Activated CD4-positive, CD25-positive, alpha-beta regulatory T cell (primary cell): ENCODE measurements at regions not wholly inside any gene's neighbourhood (a gene's known extent, or its start where the extent isn't known, plus 50 kb on each side); places are given as distances from the start of the nearest gene placed in this dataset.

Experiments
- DNase-seq, 4 experiments: peaks; one replicate each; lab custom pipeline; 2025; lab: John Stamatoyannopoulos, UW

DNA sequence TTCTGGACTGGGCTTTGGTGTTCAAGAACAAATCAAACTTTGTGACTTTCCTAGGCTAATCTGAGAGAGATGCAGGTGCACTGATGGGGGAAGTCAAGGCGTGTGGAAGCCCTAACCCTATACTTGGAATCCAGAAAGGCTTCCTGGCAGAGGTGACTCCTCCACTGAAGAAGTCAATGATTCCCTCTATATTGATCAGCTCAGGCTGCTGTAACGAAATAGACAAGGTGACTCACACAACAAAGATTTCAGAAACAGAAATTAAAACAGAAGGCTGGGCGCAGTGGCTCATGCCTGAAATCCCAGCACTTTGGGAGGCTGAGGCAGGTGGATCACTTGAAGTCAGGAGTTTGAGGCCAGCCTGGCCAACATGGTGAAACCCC lies 69.6 kb upstream of the GGTA1 start:
- no peak for DNase-seq

DNA sequence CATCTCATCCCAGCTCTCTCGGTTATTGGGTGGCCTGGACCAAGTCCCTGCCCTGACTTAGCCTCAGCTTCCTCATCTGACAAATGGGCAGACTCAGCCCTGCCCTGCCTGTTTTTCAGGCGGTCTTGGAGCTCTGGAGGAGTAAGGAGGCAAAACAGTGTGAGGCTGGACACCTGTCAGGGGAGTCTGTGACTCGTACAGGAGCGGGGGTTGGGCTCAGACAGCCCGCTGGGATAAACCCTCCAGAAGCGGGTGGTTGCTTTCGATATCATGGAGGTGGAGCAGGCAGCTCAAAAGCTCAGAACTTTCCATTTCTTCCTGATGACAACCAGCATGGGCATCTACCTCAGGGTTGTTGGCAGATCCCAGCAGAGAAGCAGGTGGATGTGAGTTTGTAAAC lies 72.9 kb upstream of the GGTA1 start:
- no peak for DNase-seq

DNA sequence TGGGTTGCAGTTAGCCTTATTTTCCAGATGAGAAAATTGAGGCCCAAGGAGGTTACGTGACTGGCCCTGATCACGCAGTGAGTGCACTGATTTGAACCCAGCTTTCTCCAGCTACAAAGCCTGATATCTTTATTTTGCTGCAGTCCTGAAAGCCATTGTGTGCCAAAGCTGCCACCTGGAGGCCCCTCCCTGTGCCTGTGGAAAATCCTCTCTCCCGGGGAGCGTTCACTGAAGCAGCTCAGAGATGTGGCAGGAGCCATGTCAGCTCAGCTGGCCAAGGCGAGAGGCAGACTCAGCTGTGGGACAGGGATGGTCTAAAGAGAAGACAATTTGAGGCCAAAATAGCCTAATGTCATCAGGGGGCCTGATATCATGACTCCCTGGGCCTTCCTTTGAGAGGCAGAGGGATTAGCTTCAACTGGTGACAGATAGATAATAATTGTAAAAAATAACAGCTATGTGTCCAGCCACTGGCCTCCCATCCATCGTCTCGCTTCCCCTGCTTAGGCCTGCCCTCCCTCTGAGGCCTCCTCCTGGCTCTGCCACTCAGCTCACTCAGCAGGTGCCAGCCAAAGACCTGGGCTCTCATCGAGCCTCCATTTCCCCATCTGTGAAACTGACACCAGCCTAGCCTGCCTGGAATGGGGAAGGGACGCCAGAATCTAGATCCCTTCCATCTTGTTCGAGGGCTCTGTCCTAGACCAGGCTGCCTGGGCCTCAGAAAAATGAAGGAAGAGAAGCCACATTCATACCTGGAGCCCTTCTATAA lies 74.3 kb upstream of the GGTA1 start:
- no peak for DNase-seq

DNA sequence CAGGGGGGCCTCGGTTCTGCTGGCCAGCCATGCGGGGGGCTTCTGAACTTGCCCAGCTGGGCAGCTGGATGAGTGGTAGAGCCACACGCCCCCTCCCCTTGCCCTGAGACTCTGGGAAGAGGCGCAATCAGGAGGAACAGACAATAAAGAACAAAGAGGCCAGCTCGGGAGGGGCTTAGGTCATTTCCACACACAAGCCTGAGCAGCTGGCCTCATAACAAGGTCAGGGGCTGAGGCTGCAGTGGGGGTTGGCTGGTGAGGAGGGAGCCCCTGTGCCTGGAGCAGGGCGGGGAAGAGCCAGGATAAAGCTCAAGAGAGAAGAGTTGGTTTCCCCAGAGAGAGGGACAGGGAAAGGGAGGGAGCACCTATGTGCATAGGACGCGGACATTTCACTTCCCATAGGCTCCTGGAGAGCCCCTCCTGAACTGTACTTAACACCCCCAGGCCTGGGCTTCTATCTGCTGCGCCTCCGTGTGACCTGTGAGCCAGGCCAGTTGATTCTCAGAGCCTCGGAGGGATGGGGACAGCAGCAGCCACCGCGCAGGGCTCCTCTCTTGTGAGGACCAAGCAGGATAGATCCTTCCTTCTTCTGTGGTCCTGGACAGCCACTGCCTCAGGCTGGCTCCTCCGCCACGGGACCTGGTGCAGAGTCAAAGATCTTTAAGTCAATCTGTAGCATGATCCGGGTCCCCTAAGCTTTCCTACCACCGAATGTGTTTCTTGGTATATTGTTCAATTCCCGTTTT lies 75.3 kb upstream of the GGTA1 start:
- DNase-seq, result no peak

DNA sequence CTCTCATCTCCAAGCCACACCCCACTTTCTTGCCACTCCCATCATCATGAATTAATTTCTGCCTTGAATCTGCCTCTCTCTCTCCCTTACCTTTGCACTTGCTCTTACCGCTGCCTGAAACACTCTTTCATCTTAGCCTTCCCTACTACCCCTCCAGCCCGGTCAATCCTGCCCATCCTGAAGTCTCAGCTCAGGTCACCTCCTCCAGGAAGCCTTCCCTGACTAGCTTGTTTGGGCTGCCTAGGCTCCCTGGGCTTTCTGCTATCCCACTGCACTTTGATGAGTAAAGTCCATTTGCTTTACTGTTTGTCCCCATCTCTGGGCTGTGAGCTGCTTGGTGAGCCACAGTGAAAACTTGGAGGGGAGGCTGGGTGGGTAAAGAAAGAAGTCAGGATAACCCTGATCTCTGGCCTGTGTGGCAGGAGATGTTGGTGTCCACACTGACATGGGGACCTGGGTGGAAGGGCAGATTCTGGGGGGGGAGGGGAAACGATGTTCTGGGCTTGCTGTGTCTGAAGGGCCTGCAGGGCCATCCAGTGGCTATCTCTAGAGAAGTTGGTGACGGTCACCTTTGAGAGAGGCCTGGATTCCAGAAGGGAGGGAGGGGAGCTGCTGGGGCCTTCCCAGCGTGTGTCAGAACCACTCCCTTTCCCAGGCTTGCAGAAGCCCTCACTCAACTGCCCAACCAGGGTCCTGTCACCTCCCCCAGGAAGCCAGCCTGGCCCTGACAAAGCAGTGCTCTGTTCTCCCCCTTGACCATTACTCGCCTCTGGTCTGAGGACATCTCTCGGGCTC lies 75.0 kb upstream of the DAB2IP start:
- no peak for DNase-seq

DNA sequence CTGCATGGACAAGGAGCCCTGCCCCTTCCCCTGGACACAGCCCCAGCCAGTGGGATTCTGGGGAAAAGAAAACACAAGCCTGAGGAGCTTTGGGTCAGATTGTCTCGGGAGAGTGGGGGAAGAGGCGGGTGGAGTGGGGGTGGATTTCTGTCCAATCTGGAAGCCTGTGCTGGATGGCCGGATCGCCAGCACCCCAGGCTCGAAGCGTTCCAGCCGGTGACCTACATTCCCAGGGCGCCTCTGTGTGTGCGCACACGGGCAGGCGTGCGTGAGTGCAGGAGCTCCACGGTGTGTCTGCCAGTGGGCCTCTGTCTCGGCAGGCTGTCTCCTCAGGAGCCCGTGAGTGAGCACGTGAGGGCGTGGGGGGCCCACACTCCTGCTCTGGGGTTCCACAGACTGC lies 74.3 kb upstream of the DAB2IP start:
- no peak for DNase-seq

DNA sequence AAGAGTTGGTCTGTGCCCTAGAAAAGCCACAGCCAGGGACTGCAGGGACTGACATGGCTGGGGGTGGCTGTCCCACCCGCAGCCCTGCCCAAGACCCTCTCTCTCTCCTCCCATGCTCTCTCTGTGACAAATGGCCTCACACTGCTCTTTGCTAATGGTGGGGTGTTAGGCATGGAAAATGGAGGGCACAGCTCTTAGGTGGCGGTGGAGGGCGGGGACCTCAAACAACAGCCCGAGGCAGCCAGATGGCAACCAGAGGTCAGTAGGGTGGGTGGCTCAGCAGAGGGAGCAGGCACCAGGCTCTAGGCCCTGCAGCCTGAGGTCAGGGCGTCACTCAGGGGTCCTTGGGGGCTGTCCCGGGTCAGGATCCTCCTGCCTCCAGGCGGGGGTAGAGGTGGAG lies 73.9 kb upstream of the DAB2IP start:
- no peak for DNase-seq

DNA sequence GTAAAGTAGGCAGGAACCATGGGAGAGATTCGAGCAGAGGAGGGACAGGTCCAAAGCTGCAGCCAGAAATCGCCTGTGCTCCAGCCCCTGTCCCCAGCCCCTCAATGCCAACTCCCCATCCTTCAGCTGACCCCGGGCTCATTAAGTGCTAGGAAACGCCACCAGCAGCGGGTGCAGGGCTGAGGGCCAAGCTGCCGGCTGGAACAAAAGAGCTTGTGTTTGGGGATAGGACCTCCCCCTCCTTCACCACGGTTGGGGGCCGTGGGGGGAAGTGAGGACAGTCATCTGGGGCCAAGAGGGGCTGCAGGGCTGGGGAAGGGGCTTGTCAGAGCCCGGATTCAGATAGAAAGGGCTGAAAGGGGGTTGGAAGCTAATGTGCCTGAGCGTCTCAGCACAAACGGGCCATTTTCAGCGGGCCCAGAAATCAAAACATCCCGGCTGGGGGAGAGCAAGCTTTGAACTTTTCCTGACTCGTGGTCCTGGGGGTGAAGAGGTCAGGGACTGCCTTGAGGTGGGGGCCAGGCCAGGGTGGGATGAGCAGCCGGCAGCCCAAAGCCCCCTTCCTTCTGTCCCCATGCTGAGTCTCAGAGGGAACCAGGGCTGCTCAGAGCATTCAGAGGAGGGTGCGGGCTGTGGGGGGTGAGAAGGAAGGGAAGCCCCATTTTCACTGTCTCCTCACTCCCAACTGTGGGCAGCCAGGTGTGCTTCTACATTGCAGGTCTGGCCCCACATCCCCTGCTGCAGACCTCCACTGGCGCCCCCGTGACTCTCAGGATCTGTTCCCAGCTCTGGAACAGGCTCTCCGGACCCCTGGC lies 69.4 kb upstream of the DAB2IP start:
- no peak for DNase-seq

DNA sequence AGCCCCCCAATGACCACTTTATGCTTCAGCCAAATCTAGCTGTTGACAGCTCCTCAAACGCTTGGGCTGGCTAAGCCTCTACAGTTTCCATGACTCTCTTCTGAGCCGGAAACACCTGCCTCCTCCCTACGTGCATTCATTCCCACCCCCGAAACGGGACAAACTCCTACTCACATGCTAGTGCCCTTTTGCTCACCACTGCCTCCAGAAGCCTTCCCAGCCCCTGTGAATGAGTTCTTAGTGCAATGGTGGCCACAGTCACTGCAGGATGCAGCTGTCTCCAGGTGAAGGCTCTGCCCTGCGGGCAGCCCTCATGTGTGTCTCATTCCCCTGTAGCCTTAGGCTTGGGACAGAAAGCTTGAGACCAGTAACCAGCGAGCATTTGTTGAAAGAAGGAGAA lies 68.8 kb upstream of the DAB2IP start:
- DNase-seq, result no peak

DNA sequence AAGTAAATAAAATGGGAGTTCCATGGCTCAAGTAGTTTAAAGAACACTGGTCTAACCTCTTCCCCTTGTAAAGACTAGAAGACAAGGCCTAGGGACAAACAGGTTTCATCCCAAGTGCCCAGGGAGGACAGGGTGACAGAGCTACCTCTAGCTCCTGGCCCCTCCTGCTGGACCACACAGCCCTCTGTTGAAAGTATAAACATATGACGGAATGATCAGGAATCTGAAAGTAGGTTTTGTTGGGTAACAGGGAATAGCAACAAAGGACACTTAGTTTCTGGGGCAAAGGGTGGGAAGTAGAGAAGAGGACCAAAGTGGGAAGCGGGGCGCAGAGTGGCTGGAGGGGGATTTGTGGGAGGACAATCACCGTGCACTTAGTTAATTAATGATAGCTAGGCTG lies 67.0 kb upstream of the DAB2IP start:
- DNase-seq, result no peak

DNA sequence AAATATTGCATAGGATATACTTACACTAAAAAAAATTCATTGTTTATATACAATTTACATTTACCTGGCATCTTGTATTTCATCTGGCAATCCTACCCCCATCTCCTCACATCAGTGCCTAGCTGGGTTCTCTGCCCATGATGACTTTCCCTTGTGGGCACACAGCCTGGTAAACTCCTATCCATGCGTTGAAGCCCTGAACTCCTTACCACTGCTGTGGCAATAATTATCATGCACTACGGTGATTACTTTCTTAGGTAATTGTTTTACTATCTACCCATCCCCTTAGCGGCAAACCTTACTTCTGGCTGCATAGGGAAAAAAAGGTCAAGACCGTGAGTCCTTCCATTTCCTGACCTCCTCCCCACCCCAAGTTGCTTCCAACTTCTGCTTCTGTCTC lies 63.6 kb upstream of the DAB2IP start:
- no peak for DNase-seq

DNA sequence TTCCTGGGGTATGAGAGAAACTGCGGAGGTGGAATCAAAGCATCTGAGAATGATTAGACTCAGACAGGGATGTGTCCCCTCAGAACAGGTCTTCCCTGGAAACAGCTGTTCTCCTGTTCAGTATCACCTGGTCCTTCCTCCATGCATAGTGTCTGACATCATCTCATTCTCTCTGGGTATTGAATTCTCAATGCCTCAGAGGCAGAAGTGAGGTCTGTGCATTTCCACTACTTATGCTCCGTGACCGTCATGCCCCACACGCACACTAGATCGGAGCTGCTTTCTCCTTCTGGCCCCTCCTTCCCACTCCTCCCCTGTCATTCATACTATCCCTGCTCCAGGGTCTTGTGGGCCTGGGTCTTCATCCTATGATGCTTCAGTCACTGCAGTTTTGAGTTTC lies 61.4 kb upstream of the DAB2IP start:
- DNase-seq, result no peak

DNA sequence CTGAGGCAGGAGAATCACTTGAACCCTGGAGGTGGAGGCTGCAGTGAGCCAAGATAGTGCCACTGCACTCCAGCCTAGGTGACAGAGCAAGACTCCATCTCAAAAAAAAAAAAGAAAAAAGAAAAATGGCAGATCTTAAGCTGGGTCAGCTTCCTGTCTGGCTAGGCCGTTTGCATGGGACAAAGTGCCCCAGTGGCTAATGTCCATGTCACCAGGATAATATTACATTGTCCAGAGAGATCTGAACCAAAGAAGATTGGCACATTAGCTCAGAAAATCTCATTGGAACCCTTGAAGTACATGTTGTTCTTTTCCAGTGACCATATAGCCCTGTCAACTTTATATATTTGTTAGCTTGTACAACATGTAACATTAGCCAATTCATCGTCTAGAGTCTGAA lies 59.2 kb upstream of the DAB2IP start:
- no peak for DNase-seq

DNA sequence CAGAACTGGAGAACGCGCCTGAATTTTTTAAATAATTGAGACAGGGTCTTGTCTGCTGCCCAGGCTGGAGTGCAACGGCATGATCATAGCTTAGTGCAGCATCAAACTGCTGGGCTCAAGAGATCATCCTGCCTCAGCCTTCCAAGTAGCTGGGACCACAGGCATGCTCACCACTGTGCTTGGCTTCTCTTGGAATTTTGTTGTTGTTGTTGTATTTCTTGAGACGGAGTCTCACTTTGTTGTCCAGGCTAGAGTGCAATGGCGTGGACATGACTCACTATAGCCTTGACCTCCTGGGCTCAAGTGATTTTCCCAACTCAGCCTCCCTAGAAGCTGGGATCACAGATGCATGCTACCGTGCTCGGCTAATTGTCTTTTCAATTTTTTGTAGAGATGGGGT lies 58.4 kb upstream of the DAB2IP start:
- no peak for DNase-seq

DNA sequence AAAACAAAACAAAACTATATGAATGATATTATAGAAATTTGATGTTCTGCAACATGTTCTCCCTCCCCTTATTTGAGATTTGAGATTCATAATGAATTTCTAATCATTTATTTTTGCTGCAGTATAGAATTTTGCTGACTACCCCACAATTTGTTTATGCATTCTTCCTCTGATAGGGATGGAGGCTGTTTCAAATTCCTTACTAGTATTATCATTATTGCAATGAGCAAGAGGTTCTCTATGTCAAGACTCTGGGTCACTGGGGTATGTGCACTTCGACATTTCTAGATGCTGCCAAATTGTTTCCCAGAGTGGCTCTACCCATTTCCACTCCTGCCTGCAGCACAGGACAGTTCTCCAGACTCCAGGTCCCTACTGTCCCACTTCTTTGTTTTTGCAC lies 54.9 kb upstream of the DAB2IP start:
- no peak for DNase-seq

DNA sequence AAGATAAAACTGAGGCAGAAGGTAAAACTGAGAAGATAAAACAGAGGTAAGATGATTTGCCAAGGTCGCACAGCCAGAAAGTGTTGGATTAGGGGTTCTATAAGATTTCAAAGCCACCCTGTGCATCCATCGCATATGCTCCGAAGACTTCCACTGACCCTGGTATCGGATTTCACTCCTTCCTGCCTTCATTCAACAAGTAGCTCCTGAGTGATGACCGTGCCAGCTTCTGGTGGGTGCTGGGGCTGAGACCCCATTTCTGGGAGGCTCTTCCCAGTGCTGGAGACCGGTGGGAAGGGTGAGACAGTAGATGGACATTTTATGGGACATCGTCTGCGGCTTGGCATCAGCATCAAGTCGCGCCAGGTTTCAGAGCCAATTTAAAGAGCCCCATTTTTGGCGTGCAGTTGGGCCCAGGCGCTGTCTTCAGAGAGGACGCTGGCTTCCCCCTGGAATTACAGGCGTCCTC lies 53.7 kb upstream of the DAB2IP start:
- DNase-seq, result no peak

DNA sequence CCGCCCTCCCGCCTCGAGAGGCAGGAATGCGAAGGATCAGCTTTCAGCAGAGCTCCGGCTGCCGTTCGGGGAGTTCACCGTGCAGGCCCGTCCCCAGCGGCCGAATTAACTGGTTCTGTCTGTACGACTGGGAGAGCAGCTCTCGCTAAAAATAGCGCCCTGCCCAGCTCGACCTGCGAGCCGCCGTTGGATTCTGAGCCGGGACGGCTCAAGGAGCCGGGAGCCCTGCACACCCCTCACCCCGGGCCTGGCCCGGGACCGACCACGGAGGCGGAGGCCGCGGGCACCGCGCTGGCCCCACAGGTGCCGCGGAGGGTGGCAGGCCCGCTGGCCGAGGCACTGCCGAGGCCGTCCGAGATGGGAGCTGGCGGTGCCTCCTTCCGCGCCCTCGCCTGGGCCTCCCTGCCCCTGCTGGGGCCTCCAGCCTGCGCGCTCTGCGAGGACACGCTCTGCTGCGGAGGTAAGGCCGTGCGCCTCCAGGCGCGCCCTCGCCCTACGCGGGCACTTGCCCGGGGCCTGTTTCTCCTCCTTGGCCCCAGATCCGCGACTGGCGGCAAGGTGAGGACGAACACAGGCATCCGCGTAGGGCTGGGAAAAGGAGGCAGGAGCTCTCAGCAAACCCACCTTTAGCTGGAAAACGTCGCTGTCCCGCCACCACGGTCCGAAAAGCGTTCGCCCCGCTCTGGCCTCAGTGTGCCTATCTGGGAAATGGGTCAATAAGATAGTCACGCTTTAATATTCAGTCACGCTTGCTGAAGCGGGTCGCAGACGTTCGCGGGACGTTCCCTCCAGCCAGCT lies 53.1 kb upstream of the DAB2IP start:
- no peak for DNase-seq

DNA sequence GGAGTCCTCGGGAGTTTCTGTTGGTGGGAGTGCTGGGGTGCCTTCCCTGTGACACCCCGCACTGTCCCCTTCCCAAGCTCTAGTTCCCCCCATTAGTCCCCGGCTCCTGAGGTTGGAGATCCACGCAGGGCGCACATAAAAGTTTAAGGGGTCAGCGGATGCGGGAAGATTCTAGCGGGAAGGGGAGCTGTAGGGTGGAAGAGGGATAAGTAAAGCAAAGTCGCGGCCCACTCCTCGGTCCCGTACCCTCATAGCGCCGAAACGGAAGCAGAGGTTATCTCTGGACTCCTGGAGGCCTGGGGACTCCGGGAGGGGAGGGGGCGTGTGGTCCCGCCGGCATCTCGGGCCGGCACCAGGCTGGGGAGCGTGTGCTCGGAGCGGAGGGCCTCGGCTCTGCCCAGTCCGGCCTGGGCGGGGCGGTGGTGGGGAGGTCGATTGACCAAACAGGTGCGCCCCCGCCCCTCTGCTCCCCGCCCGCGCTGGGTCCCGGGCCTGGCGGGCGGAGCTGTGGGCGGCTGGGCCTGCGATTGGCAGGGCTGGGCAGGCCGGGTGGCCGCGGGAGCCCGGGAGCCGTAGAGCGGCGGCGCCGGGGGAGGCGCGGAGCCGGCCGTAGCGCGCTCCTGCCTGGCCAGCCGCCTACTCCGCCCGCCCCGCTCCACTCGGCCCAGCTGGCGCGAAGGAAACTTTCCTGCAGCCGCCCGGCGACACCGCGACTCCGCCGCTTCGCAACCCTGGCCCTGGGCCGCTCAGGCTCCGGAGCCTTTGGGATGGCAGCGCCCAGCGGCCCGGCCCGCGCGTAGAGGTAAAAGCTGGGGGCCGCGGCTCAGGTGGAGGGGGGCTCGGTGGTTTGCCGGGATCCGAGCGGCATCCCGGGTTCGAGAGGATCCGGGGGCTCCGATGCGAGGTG lies 52.2 kb upstream of the DAB2IP start:
- DNase-seq, result no peak

DNA sequence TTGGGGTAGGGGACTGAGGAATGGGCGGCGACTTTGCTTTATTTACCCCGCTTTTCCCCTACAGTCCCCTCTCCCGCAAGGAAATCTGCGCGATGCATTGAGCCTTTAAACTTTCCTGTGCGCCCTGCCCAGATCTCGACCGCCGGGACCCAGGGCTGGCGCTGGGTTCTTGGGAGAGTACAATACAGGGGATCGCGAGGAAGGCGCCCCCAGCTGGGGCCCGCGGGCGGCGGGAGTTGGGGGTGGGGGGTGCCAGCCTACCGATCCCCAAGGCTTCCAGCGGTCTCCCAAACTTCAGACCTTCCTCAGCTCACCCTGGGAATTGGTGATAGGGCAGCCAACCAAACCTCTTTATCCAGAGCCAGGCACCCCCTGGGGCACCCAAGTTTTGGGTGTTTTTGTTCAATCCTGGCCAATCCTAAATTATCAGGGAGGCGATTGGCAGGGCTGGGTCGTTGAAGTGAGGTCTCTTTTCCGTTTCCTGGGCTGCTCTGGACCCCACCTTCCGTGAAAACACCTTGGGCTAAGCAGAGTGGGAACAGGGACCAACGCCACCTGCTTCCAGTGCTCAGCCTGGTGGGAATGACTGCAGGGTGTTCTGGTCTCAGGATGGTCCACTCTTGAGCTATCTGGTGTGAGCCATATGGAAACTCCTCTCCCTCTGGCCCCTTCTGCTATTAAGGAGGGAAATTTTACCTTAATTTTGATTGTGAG lies 51.4 kb upstream of the DAB2IP start:
- DNase-seq, result no peak
